BJ (cell line): ENCODE measurements at regions not wholly inside any gene's neighbourhood (a gene's known extent, or its start where the extent isn't known, plus 50 kb on each side); places are given as distances from the start of the nearest gene placed in this dataset.
"Not testable (repeated sequence)": the region's sequence is repeated elsewhere in the genome, so short reads cannot be mapped to it uniquely, and the experiment has no call there.

Experiments used
- CTCF ChIA-PET: fragments of 350-600 bp; formaldehyde crosslinking; extraction: SDS; loops from one replicate; lab custom pipeline; 2021; ENCODE audit warnings: antibody characterized with exemption, inconsistent platforms; lab: Yijun Ruan, JAX
- POLR2A ChIA-PET: fragments of 300-600 bp; sonication (Branson Sonifier 250); formaldehyde crosslinking; extraction: SDS; loops from one replicate; lab custom pipeline; 2021; ENCODE audit warnings: antibody characterized with exemption; lab: Charles Lee
- DNase-seq: peaks from one replicate; pipeline ENCODE4 v3.0.0-alpha.2; 2011; ENCODE audit warnings: low read depth
- H3K27me3 ChIP-seq: 2 replicates; pipeline ENCODE4 v1.6.0; 2011; ENCODE audit warnings: low read length; ENCODE audit not compliant: control insufficient read depth, insufficient read depth
- H3K36me3 ChIP-seq: 2 replicates; pipeline ENCODE4 v1.5.1; 2011; ENCODE audit warnings: low read length; ENCODE audit not compliant: control insufficient read depth, insufficient read depth
- H3K4me3 ChIP-seq: 2 replicates; pipeline ENCODE4 v1.5.1; 2011; ENCODE audit warnings: low read depth, mild to moderate bottlenecking, control low read depth, low read length
- CTCF ChIP-seq: IDR thresholded peaks from 2 replicates; pipeline ENCODE4 v1.5.1; 2011; ENCODE audit warnings: low read depth, mild to moderate bottlenecking, control low read depth, inconsistent platforms, low read length, moderate library complexity; ENCODE audit not compliant: insufficient read depth

GRCh38 chr6:56874328-56874727 is 80.6 kb upstream of the BEND6 start:
- no peak for TF ChIP-seq CTCF
- DNase-seq: no peak
- ChIA-PET CTCF (interaction anchor here (1.1 to 1.4 kb wide), 2 partner anchors 10 to 11 kb away, joined by 4 to 5 read pairs; no protein-coding TSS in a partner anchor), POLR2A (no interaction called here)
- Histone ChIP-seq H3K36me3 (no peaks in the 10 kb centered on the region; the same call in 1 of the 2 replicates), H3K4me3 (no peak overlapping the region), H3K27me3 (no peaks in the 10 kb centered on the region)

GRCh38 chr6:56870053-56870452 is 84.9 kb upstream of the BEND6 start:
- ChIA-PET POLR2A (interaction anchor here (0.6 kb wide), 1 partner anchor 12 kb away, joined by 8 read pairs; no protein-coding TSS in a partner anchor), CTCF (interaction anchor here (0.5 to 1.8 kb wide), 7 partner anchors 12 to 406 kb away, joined by 3 to 5 read pairs (median 3); no protein-coding TSS in a partner anchor)
- H3K36me3 ChIP-seq, DNase-seq, H3K4me3 ChIP-seq, H3K27me3 ChIP-seq: not testable (repeated sequence)

GRCh38 chr6:56869346-56869745 is 85.6 kb upstream of the BEND6 start:
- Histone ChIP-seq H3K27me3 (no peaks in the 10 kb centered on the region), H3K36me3 (no peaks in the 10 kb centered on the region), H3K4me3 (no peak overlapping the region)
- no peak for TF ChIP-seq CTCF
- POLR2A ChIA-PET: no interaction called here
- DNase-seq: no peak
- CTCF ChIA-PET: interaction anchor here (0.5 to 1.8 kb wide), 8 partner anchors 13 to 407 kb away, joined by 3 to 5 read pairs (median 4); no protein-coding TSS in a partner anchor

GRCh38 chr6:56868687-56869086 is 86.2 kb upstream of the BEND6 start:
- no peak for TF ChIP-seq CTCF
- ChIA-PET POLR2A (no interaction called here), CTCF (interaction anchor here (1.0 to 1.8 kb wide), 2 partner anchors 18 to 34 kb away, joined by 4 to 5 read pairs; no protein-coding TSS in a partner anchor)
- no peak overlapping the region for H3K4me3 ChIP-seq
- no peaks in the 10 kb centered on the region for H3K36me3 ChIP-seq
- peak; percentile 55 for DNase-seq
- no peaks in the 10 kb centered on the region for H3K27me3 ChIP-seq

GRCh38 chr6:56866917-56867522 is 87.9 kb upstream of the BEND6 start:
- no peak overlapping the region for H3K4me3 ChIP-seq
- CTCF ChIA-PET: interaction anchor here (1.1 to 1.4 kb wide), 2 partner anchors 15 to 229 kb away, joined by 3 to 4 read pairs; no protein-coding TSS in a partner anchor
- TF ChIP-seq CTCF: no peak
- H3K27me3 ChIP-seq: no peaks in the 10 kb centered on the region
- no peaks in the 10 kb centered on the region for H3K36me3 ChIP-seq
- POLR2A ChIA-PET: no interaction called here
- no peak for DNase-seq
